H1 (cell line): ENCODE measurements at regions not wholly inside any gene's neighbourhood (a gene's known extent, or its start where the extent isn't known, plus 50 kb on each side); places are given as distances from the start of the nearest gene placed in this dataset.

Experiments
- CTCF ChIA-PET: fragments of 300-600 bp; sonication (Branson Sonifier 250); formaldehyde crosslinking; loops from one replicate; lab custom pipeline; 2021; ENCODE audit not compliant: partially characterized antibody; lab: Charles Lee
- POLR2A ChIA-PET: fragments of 300-600 bp; sonication (Branson Sonifier 250); formaldehyde crosslinking; loops from one replicate; lab custom pipeline; 2021; ENCODE audit warnings: inconsistent platforms; ENCODE audit not compliant: partially characterized antibody; lab: Charles Lee
- DNase-seq, 2 experiments: peaks; one replicate each; pipeline versions ENCODE4 v3.0.0 to v3.0.0-alpha.2; 2010 to 2022; ENCODE audit warnings: low spot score in 2 of 2, low read depth in 1 of 2, mixed read lengths in 1 of 2
- FAIRE-seq: peaks from 2 replicates; lab custom pipeline; 2011; peaks lifted over from hg19 to GRCh38; lab: Jason Lieb, UNC
- H2AFZ ChIP-seq: 2 replicates; pipeline ENCODE4 v1.8.1; 2012; ENCODE audit warnings: low read length, inconsistent platforms
- H2AK5ac ChIP-seq: 2 replicates; pipeline ENCODE4 v1.6.1; 2013; ENCODE audit warnings: low read depth, low read length
- H2BK120ac ChIP-seq: replicated peaks from 2 replicates; pipeline ENCODE3; 2013; ENCODE audit warnings: low read depth, low read length, inconsistent platforms
- H2BK12ac ChIP-seq: 2 replicates; pipeline ENCODE4 v1.6.1; 2013; ENCODE audit warnings: low read depth, low read length
- H2BK15ac ChIP-seq: 2 replicates; pipeline ENCODE4 v1.6.1; 2013; ENCODE audit warnings: low read length
- H2BK20ac ChIP-seq: 2 replicates; pipeline ENCODE4 v1.6.1; 2013; ENCODE audit warnings: low read length
- H2BK5ac ChIP-seq: 2 replicates; pipeline ENCODE4 v1.6.1; 2013; ENCODE audit warnings: low read depth, low read length
- H3K14ac ChIP-seq: 2 replicates; pipeline ENCODE4 v1.6.1; 2013; ENCODE audit warnings: inconsistent platforms; ENCODE audit not compliant: insufficient read length
- H3K18ac ChIP-seq: 2 replicates; pipeline ENCODE4 v1.6.1; 2013; ENCODE audit warnings: low read length; ENCODE audit errors: extremely low read depth
- H3K23ac ChIP-seq: 2 replicates; pipeline ENCODE4 v1.6.1; 2013; ENCODE audit warnings: inconsistent platforms; ENCODE audit not compliant: insufficient read length
- H3K23me2 ChIP-seq: 2 replicates; pipeline ENCODE4 v1.6.1; 2013; ENCODE audit warnings: low read depth, low read length
- H3K27ac ChIP-seq: 2 replicates; pipeline ENCODE4 v1.6.1; 2011; ENCODE audit warnings: low read depth, low read length, inconsistent platforms
- H3K27me3 ChIP-seq, 4 experiments: replicated peaks in 1 of 4; 1 replicate in 1 of 4; 2 replicates in 3 of 4; pipeline versions ENCODE4 v1.6.1 to v1.8.1; 2011 to 2013; ENCODE audit warnings: low read length in 3 of 4, mild to moderate bottlenecking in 3 of 4, inconsistent platforms in 2 of 4, mixed read lengths in 2 of 4, moderate library complexity in 1 of 4; ENCODE audit not compliant: control insufficient read depth in 3 of 4, insufficient read depth in 3 of 4; ENCODE audit errors: extremely low read depth in 1 of 4
- H3K36me3 ChIP-seq, 4 experiments: 2 replicates each; pipeline versions ENCODE4 v1.6.1 to v1.8.1; 2011 to 2013; ENCODE audit warnings: mild to moderate bottlenecking in 4 of 4, low read length in 3 of 4, moderate library complexity in 2 of 4, control low read depth in 1 of 4, inconsistent platforms in 1 of 4; ENCODE audit not compliant: insufficient read depth in 4 of 4, control insufficient read depth in 2 of 4
- H3K4ac ChIP-seq: replicated peaks from 2 replicates; pipeline ENCODE3; 2013; ENCODE audit warnings: low read length, low read depth, mixed read lengths, inconsistent platforms; ENCODE audit not compliant: insufficient read length
- H3K4me1 ChIP-seq, 4 experiments: replicated peaks in 1 of 4; 1 replicate in 1 of 4; 2 replicates in 3 of 4; pipeline versions ENCODE4 v1.6.1 to v1.8.1; 2011 to 2013; ENCODE audit warnings: low read length in 3 of 4, inconsistent platforms in 2 of 4, mixed read lengths in 1 of 4; ENCODE audit not compliant: insufficient read depth in 4 of 4, control insufficient read depth in 3 of 4
- H3K4me2 ChIP-seq, 2 experiments: 2 replicates each; pipeline versions ENCODE4 v1.6.1 to v1.8.1; 2011 to 2013; ENCODE audit warnings: low read depth in 2 of 2, low read length in 2 of 2, control low read depth in 1 of 2, inconsistent platforms in 1 of 2, mild to moderate bottlenecking in 1 of 2; ENCODE audit not compliant: insufficient read depth in 1 of 2
- H3K4me3 ChIP-seq, 4 experiments: fragments of 200-600, 300-600 bp in 1 of 4; sonication (generic), shearing (Covaris generic), sonication (Bioruptor Twin) in 1 of 4; 2 replicates each; pipeline versions ENCODE4 v1.5.1 to v1.8.1; 2011 to 2016; ENCODE audit warnings: low read length in 4 of 4, low read depth in 3 of 4, control low read depth in 2 of 4, inconsistent platforms in 2 of 4, mild to moderate bottlenecking in 2 of 4, mixed read lengths in 1 of 4, moderate library complexity in 1 of 4; ENCODE audit not compliant: insufficient read depth in 2 of 4; ENCODE audit errors: extremely low read depth in 1 of 4
- H3K56ac ChIP-seq: replicated peaks from 2 replicates; pipeline ENCODE3; 2013; ENCODE audit warnings: low read depth, mild to moderate bottlenecking, mixed read lengths, low read length, inconsistent platforms; ENCODE audit not compliant: insufficient read length
- H3K79me1 ChIP-seq: 2 replicates; pipeline ENCODE4 v1.6.1; 2013; ENCODE audit warnings: low read depth, low read length, control low read depth
- H3K79me2 ChIP-seq, 2 experiments: 2 replicates each; pipeline versions ENCODE4 v1.6.1 to v1.8.1; 2012 to 2013; ENCODE audit warnings: low read length in 2 of 2, mild to moderate bottlenecking in 2 of 2, inconsistent platforms in 1 of 2; ENCODE audit not compliant: insufficient read depth in 2 of 2, control insufficient read depth in 1 of 2
- H3K9ac ChIP-seq, 4 experiments: replicated peaks in 1 of 4; 1 replicate in 1 of 4; 2 replicates in 3 of 4; pipeline versions ENCODE4 v1.6.1 to v1.8.1; 2011 to 2013; ENCODE audit warnings: low read depth in 3 of 4, low read length in 3 of 4, control low read depth in 2 of 4, mild to moderate bottlenecking in 2 of 4, moderate library complexity in 2 of 4, inconsistent platforms in 1 of 4; ENCODE audit errors: extremely low read depth in 1 of 4
- H3K9me3 ChIP-seq, 2 experiments: 2 replicates each; pipeline versions ENCODE4 v1.6.1 to v1.8.1; 2012 to 2013; ENCODE audit warnings: mild to moderate bottlenecking in 2 of 2, moderate library complexity in 2 of 2, control low read depth in 1 of 2, inconsistent platforms in 1 of 2, low read depth in 1 of 2, low read length in 1 of 2, mixed read lengths in 1 of 2; ENCODE audit not compliant: insufficient read depth in 2 of 2
- H4K20me1 ChIP-seq, 2 experiments: replicated peaks in 1 of 2; 2 replicates each; pipeline versions ENCODE3 to v1.8.1; 2011 to 2013; ENCODE audit warnings: inconsistent platforms in 2 of 2, low read length in 2 of 2, mild to moderate bottlenecking in 1 of 2; ENCODE audit not compliant: insufficient read depth in 2 of 2, control insufficient read depth in 1 of 2
- H4K5ac ChIP-seq: 2 replicates; pipeline ENCODE4 v1.6.1; 2013; ENCODE audit warnings: low read length, low read depth, mixed read lengths, inconsistent platforms; ENCODE audit not compliant: insufficient read length
- H4K8ac ChIP-seq: 2 replicates; pipeline ENCODE4 v1.8.0; 2013; ENCODE audit warnings: mild to moderate bottlenecking, moderate library complexity, low read length, inconsistent platforms; ENCODE audit not compliant: insufficient read depth; ENCODE audit errors: extremely low read depth
- H4K91ac ChIP-seq: replicated peaks from 2 replicates; pipeline ENCODE3; 2013; ENCODE audit warnings: low read length, mixed read lengths, inconsistent platforms; ENCODE audit not compliant: insufficient read length
- CBX5 ChIP-seq: fragments of 300-800, 300-1000 bp; sonication (generic); IDR thresholded peaks from 2 replicates; pipeline ENCODE4 v1.7.1; 2016; ENCODE audit warnings: antibody characterized with exemption, low read length, low read depth
- SP1 ChIP-seq: IDR thresholded peaks from 2 replicates; pipeline ENCODE4 v1.6.1; 2011; ENCODE audit warnings: low read depth, low read length
- SP4 ChIP-seq: IDR thresholded peaks from 2 replicates; pipeline ENCODE4 v1.6.1; 2012; ENCODE audit warnings: low read length, inconsistent platforms
- SRF ChIP-seq: IDR thresholded peaks from 2 replicates; pipeline ENCODE4 v1.6.1; 2011; ENCODE audit warnings: mild to moderate bottlenecking, low read depth, low read length, moderate library complexity
- SUZ12 ChIP-seq: fragments of 200-600 bp; sonication (generic); IDR thresholded peaks from 2 replicates; pipeline ENCODE4 v1.6.1; 2012; ENCODE audit warnings: mild to moderate bottlenecking, inconsistent platforms, low read length, moderate library complexity, mixed read lengths
- TCF12 ChIP-seq: IDR thresholded peaks from 2 replicates; pipeline ENCODE4 v1.6.1; 2011; ENCODE audit warnings: low read depth, mild to moderate bottlenecking, low read length
- WGBS, 2 experiments: shearing (Covaris generic) in 1 of 2; methylation state at CpG; one replicate each; pipeline versions ENCODE4 v1.1.6 to v1.1.7; 2013 to 2015; ENCODE audit warnings: low lambda C conversion rate in 2 of 2, mixed read lengths in 2 of 2, inconsistent platforms in 1 of 2, low coverage in 1 of 2, missing lambda C conversion rate in 1 of 2; ENCODE audit not compliant: insufficient replicate concordance in 2 of 2, insufficient coverage in 1 of 2, insufficient read length in 1 of 2; ENCODE audit errors: extremely low coverage in 1 of 2, missing lambda C conversion rate in 1 of 2; 5-methylcytosine and 5-hydroxymethylcytosine counted together
- TF ChIP-seq, protein P1 (sequence below), 3 experiments: IDR thresholded peaks; 1 replicate in 2 of 3; 2 replicates in 1 of 3; pipeline versions ENCODE4 v1.5.1 to v1.6.1; 2011; ENCODE audit warnings: low read length in 3 of 3, mild to moderate bottlenecking in 3 of 3, inconsistent platforms in 2 of 3, low read depth in 1 of 3, moderate library complexity in 1 of 3; ENCODE audit not compliant: insufficient read depth in 1 of 3; ENCODE audit errors: control extremely low read depth in 1 of 3
- TF ChIP-seq, protein P2 (sequence below): IDR thresholded peaks from 2 replicates; pipeline ENCODE4 v1.6.1; 2012; ENCODE audit warnings: low read length, inconsistent platforms
- TF ChIP-seq, protein P3 (sequence below): IDR thresholded peaks from 2 replicates; pipeline ENCODE4 v1.6.1; 2011; ENCODE audit warnings: low read depth, mild to moderate bottlenecking, low read length; ENCODE audit not compliant: insufficient read depth

DNA sequence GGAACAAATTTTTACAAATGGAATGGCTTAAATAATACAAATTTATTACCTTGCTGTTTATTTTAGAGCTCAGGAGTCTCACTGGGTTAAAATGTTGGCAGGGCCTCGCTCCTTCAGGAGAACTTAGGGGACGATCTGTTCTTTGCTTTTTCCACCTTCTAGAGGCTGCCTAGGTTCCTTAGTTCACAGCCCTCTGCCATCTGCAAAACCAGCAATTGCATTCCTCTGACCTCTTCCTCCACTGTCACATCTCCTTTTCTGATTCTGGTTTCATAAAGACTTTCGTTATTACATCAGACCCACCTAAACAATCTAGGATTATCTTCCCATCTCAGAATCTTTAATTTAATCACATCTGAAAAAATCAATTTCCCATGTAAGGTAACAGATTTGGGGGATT lies 249.6 kb upstream of the SPRY2 start:
- POLR2A ChIA-PET, result no interaction called here
- no peak overlapping the region for H4K8ac ChIP-seq
- CTCF ChIA-PET, result interaction anchor here (1.1 kb wide), 1 partner anchor 247 kb away, joined by 3 read pairs; no protein-coding TSS in a partner anchor
- H2AK5ac ChIP-seq, result no peak overlapping the region
- no peaks in the 10 kb centered on the region for H3K36me3 ChIP-seq
- H3K79me2 ChIP-seq, result no peaks in the 10 kb centered on the region
- H3K9ac ChIP-seq, result no peak overlapping the region
- no peak for TF ChIP-seq TCF12
- TF ChIP-seq, protein P1, sequence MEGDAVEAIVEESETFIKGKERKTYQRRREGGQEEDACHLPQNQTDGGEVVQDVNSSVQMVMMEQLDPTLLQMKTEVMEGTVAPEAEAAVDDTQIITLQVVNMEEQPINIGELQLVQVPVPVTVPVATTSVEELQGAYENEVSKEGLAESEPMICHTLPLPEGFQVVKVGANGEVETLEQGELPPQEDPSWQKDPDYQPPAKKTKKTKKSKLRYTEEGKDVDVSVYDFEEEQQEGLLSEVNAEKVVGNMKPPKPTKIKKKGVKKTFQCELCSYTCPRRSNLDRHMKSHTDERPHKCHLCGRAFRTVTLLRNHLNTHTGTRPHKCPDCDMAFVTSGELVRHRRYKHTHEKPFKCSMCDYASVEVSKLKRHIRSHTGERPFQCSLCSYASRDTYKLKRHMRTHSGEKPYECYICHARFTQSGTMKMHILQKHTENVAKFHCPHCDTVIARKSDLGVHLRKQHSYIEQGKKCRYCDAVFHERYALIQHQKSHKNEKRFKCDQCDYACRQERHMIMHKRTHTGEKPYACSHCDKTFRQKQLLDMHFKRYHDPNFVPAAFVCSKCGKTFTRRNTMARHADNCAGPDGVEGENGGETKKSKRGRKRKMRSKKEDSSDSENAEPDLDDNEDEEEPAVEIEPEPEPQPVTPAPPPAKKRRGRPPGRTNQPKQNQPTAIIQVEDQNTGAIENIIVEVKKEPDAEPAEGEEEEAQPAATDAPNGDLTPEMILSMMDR (IDR thresholded peaks at IDR 0.05; ENCODE audit: control extremely low read depth in 1 of 3, insufficient read depth in 1 of 3, low read depth in 1 of 3, low read length in 3 of 3), result no peak
- no peak for TF ChIP-seq SUZ12
- TF ChIP-seq, protein P2, sequence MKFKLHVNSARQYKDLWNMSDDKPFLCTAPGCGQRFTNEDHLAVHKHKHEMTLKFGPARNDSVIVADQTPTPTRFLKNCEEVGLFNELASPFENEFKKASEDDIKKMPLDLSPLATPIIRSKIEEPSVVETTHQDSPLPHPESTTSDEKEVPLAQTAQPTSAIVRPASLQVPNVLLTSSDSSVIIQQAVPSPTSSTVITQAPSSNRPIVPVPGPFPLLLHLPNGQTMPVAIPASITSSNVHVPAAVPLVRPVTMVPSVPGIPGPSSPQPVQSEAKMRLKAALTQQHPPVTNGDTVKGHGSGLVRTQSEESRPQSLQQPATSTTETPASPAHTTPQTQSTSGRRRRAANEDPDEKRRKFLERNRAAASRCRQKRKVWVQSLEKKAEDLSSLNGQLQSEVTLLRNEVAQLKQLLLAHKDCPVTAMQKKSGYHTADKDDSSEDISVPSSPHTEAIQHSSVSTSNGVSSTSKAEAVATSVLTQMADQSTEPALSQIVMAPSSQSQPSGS, result no peak
- TF ChIP-seq, protein P3, sequence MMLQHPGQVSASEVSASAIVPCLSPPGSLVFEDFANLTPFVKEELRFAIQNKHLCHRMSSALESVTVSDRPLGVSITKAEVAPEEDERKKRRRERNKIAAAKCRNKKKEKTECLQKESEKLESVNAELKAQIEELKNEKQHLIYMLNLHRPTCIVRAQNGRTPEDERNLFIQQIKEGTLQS, result no peak
- TF ChIP-seq CBX5, result no peak
- no peak for TF ChIP-seq SP1
- TF ChIP-seq SP4, result no peak
- TF ChIP-seq SRF, result no peak
- TF ChIP-seq, all 59 proteins: peak for 0
- H3K4ac ChIP-seq, result no peak overlapping the region
- H3K79me1 ChIP-seq, result no peaks in the 10 kb centered on the region
- H3K9me3 ChIP-seq, result 0 out of 4 replicates have a peak, but pooled peaks cover 0 to 3% of the 10 kb centered on the region in 2 experiments
- no peak overlapping the region for H2BK15ac ChIP-seq
- no peak overlapping the region for H3K4me3 ChIP-seq
- H2BK12ac ChIP-seq, result no peak overlapping the region
- no peaks in the 10 kb centered on the region for H3K27me3 ChIP-seq
- no peak overlapping the region for H3K4me2 ChIP-seq
- H2BK5ac ChIP-seq, result no peak overlapping the region
- no peak overlapping the region for H3K14ac ChIP-seq
- no peak overlapping the region for H2BK120ac ChIP-seq
- H3K4me1 ChIP-seq, result peaks cover 0 to 5% (median 0%) of the 10 kb centered on the region in 4 experiments; a peak in 1 of 7 replicates
- no peak overlapping the region for H4K91ac ChIP-seq
- H4K5ac ChIP-seq, result no peak overlapping the region
- WGBS, 2 experiments, result 80% methylated on average over 3 of the region's 3 CpGs; no CpG with 5 or more reads in 1 of the 2 experiments
- H3K23ac ChIP-seq, result no peak overlapping the region
- no peak for DNase-seq
- H2AFZ ChIP-seq, result no peak overlapping the region
- no peaks in the 10 kb centered on the region for H3K23me2 ChIP-seq
- H3K27ac ChIP-seq, result no peak overlapping the region
- H3K56ac ChIP-seq, result no peak overlapping the region
- H2BK20ac ChIP-seq, result no peak overlapping the region; the same call in 1 of the 2 replicates
- H4K20me1 ChIP-seq, result no peaks in the 10 kb centered on the region
- H3K18ac ChIP-seq, result no peak overlapping the region
- no peak for FAIRE-seq
